GM06990 (cell line): ENCODE measurements at regions not wholly inside any gene's neighbourhood (a gene's known extent, or its start where the extent isn't known, plus 50 kb on each side); places are given as distances from the start of the nearest gene placed in this dataset.

Source experiments
- DNase-seq: peaks from one replicate; pipeline ENCODE4 v3.0.0-alpha.2; 2011; ENCODE audit not compliant: insufficient read length; ENCODE audit errors: extremely low read depth
- H3K27me3 ChIP-seq: replicated peaks from 2 replicates; pipeline ENCODE4 v1.6.0; 2011; ENCODE audit warnings: low read length; ENCODE audit not compliant: control insufficient read depth, insufficient read depth
- H3K36me3 ChIP-seq: 2 replicates; pipeline ENCODE4 v1.5.1; 2011; ENCODE audit warnings: low read length; ENCODE audit not compliant: control insufficient read depth, insufficient read depth
- H3K4me3 ChIP-seq: replicated peaks from 2 replicates; pipeline ENCODE4 v1.5.1; 2011; ENCODE audit warnings: low read depth, mild to moderate bottlenecking, control low read depth, low read length
- CTCF ChIP-seq: IDR thresholded peaks from 2 replicates; pipeline ENCODE4 v1.5.1; 2011; ENCODE audit warnings: low read length, control low read depth, mild to moderate bottlenecking, inconsistent platforms; ENCODE audit not compliant: insufficient read depth, poor library complexity, severe bottlenecking

DNA sequence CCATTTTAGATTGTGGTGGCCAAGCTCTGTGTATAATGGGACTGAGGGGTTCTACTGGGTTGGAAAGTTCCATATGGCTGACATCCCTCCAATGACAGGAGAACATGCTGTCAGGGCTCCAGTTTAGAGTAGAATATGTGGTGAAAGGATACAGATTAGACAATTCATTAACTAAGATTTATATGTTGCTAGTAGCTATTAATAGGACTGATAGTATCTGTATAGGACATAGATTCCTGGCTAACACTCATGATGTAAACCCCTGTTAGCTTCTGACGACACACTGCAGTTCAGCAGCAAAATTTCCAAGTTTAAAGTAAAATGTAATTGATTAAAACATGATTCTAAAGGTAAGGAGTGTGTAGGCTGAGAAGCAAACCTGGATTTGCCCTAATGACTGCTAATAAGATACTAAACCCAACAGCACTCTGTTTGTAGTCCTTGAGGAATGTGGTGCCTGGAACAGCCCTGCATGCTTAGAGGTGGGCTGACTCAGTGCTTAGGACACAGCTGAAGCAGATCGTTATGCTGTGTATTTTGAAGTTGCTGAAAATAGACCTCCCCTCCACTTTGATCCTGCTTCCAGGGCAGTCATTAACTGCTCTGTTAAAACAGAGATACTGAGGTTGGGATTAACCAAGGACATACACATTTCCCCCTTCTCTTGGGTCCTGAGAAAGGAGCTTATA lies 1129.6 kb downstream of the SORCS3 start:
- Histone ChIP-seq H3K36me3 (no peaks in the 10 kb centered on the region), H3K4me3 (no peak overlapping the region), H3K27me3 (no peaks in the 10 kb centered on the region)
- DNase-seq, result no peak
- TF ChIP-seq CTCF, result no peak

- DNase-seq, result no peak
Measured at GRCh38 chr10:105769248-105770184, 1128.4 kb downstream of the SORCS3 start.

GRCh38 chr10:105763611-105764010 lies 1122.5 kb downstream of the SORCS3 start:
- no peak for DNase-seq
- no peaks in the 10 kb centered on the region for H3K36me3 ChIP-seq
- no peak overlapping the region for H3K4me3 ChIP-seq
- no peak for TF ChIP-seq CTCF
- H3K27me3 ChIP-seq, result no peaks in the 10 kb centered on the region

More at GRCh38 chr10:105769248-105770184, 1128.4 kb downstream of the SORCS3 start:
- no peak for TF ChIP-seq CTCF
- H3K27me3 ChIP-seq, result no peaks in the 10 kb centered on the region
- no peaks in the 10 kb centered on the region for H3K36me3 ChIP-seq
- H3K4me3 ChIP-seq, result no peak overlapping the region

- Histone ChIP-seq H3K4me3 (no peak overlapping the region), H3K36me3 (no peaks in the 10 kb centered on the region), H3K27me3 (no peaks in the 10 kb centered on the region)
- no peak for TF ChIP-seq CTCF
- DNase-seq, result no peak
Measured at GRCh38 chr10:105761576-105762260, 1120.6 kb downstream of the SORCS3 start.

GRCh38 chr10:105759669-105760068 lies 1118.6 kb downstream of the SORCS3 start:
- DNase-seq, result no peak
- TF ChIP-seq CTCF, result no peak
- Histone ChIP-seq H3K36me3 (no peaks in the 10 kb centered on the region), H3K27me3 (no peaks in the 10 kb centered on the region), H3K4me3 (no peak overlapping the region)
